ENCODE measurements at regions not wholly inside any gene's neighbourhood (a gene's known extent, or its start where the extent isn't known, plus 50 kb on each side); places are given as distances from the start of the nearest gene placed in this dataset.

- H2AFZ ChIP-seq (ENCODE audit: low read depth, low read length) = no peak overlapping the region
- no peaks in the 10 kb centered on the region for H3K9me3 ChIP-seq (ENCODE audit: low read length)
- H3K27me3 ChIP-seq (ENCODE audit: insufficient read depth, low read depth, low read length) = no peaks in the 10 kb centered on the region
- no peak overlapping the region for H3K4me3 ChIP-seq (ENCODE audit: low read length)
- no peak overlapping the region for H3K9ac ChIP-seq (ENCODE audit: low read length)
- no peak overlapping the region for H3K4me2 ChIP-seq (ENCODE audit: low read length)
- no peaks in the 10 kb centered on the region for H4K20me1 ChIP-seq (ENCODE audit: insufficient read depth)
- H3F3A ChIP-seq (ENCODE audit: insufficient read depth, low read length, poor library complexity, severe bottlenecking) = no peaks in the 10 kb centered on the region
- no peaks in the 10 kb centered on the region for H3K79me2 ChIP-seq (replicated peaks; ENCODE audit: insufficient read depth, low read length)
- no peaks in the 10 kb centered on the region for H3K36me3 ChIP-seq (ENCODE audit: insufficient read depth, low read length)
- no peak overlapping the region for H3K27ac ChIP-seq (ENCODE audit: low read length)
- H3K9me2 ChIP-seq (ENCODE audit: insufficient read depth, low read length) = no peaks in the 10 kb centered on the region
- TF ChIP-seq SMC3 (conservative IDR thresholded peaks at IDR 0.05; ENCODE audit: poor library complexity) = no peak
Measured at GRCh38 chr12:131536766-131537165, 174.1 kb upstream of the SFSWAP start.

- no peak overlapping the region for H3K4me3 ChIP-seq (ENCODE audit: low read length)
- no peaks in the 10 kb centered on the region for H3F3A ChIP-seq (ENCODE audit: insufficient read depth, low read length, poor library complexity, severe bottlenecking)
- H3K27me3 ChIP-seq (ENCODE audit: insufficient read depth, low read depth, low read length) = no peaks in the 10 kb centered on the region
- H3K9me2 ChIP-seq (ENCODE audit: insufficient read depth, low read length) = no peaks in the 10 kb centered on the region
- TF ChIP-seq CTCF (IDR thresholded peaks at IDR 0.05; ENCODE audit: poor library complexity, severe bottlenecking) (no peak), POLR2AphosphoS5 (IDR thresholded peaks at IDR 0.05) (no peak), EP300 (conservative IDR thresholded peaks at IDR 0.05; ENCODE audit: poor library complexity, severe bottlenecking) (no peak), SMC3 (conservative IDR thresholded peaks at IDR 0.05; ENCODE audit: poor library complexity) (no peak), MXI1 (conservative IDR thresholded peaks at IDR 0.05; ENCODE audit: poor library complexity, severe bottlenecking) (no peak), EZH2 (IDR thresholded peaks at IDR 0.05; ENCODE audit: borderline replicate concordance, insufficient read depth, low read length, poor library complexity, severe bottlenecking) (no peak)
- no peak overlapping the region for H3K27ac ChIP-seq (ENCODE audit: low read length)
- H4K20me1 ChIP-seq (ENCODE audit: insufficient read depth) = no peaks in the 10 kb centered on the region
- H2AFZ ChIP-seq (ENCODE audit: low read depth, low read length) = no peak overlapping the region
- no peaks in the 10 kb centered on the region for H3K36me3 ChIP-seq (ENCODE audit: insufficient read depth, low read length)
- no peaks in the 10 kb centered on the region for H3K9me3 ChIP-seq (ENCODE audit: low read length)
- no peak overlapping the region for H3K9ac ChIP-seq (ENCODE audit: low read length)
- no peaks in the 10 kb centered on the region for H3K79me2 ChIP-seq (replicated peaks; ENCODE audit: insufficient read depth, low read length)
- no peak overlapping the region for H3K4me2 ChIP-seq (ENCODE audit: low read length)
Measured at GRCh38 chr12:131537267-131537958, 173.5 kb upstream of the SFSWAP start.

DNA sequence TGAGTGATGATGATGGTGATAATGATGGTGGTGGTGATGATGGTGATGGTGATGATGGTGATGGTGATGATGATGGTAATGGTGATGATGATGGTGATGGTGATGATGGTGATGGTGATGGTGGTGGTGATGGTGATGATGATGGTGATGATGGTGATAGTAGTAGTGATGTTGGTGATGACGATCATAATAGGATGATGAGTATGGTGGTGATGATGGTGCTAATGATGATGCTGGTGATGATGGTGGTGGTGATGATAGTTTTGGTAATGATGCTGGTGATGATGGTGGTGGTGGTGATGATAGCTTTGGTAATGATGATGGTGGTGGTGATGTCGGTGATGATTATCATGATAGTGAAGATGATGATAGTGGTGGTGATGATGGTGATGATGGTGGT lies 171.5 kb upstream of the SFSWAP start:
- Histone ChIP-seq H3K9ac (ENCODE audit: low read length) (no peak overlapping the region), H3K9me3 (ENCODE audit: low read length) (no peaks in the 10 kb centered on the region), H3K27me3 (ENCODE audit: insufficient read depth, low read depth, low read length) (no peaks in the 10 kb centered on the region), H3K4me3 (ENCODE audit: low read length) (no peak overlapping the region), H2AFZ (ENCODE audit: low read depth, low read length) (no peak overlapping the region), H3K79me2 (replicated peaks; ENCODE audit: insufficient read depth, low read length) (no peaks in the 10 kb centered on the region), H3K4me2 (ENCODE audit: low read length) (no peak overlapping the region), H3K9me2 (ENCODE audit: insufficient read depth, low read length) (no peaks in the 10 kb centered on the region), H3K36me3 (ENCODE audit: insufficient read depth, low read length) (no peaks in the 10 kb centered on the region), H3K27ac (ENCODE audit: low read length) (no peak overlapping the region), H4K20me1 (ENCODE audit: insufficient read depth) (no peaks in the 10 kb centered on the region), H3F3A (ENCODE audit: insufficient read depth, low read length, poor library complexity, severe bottlenecking) (no peaks in the 10 kb centered on the region)
- TF ChIP-seq, protein P1, sequence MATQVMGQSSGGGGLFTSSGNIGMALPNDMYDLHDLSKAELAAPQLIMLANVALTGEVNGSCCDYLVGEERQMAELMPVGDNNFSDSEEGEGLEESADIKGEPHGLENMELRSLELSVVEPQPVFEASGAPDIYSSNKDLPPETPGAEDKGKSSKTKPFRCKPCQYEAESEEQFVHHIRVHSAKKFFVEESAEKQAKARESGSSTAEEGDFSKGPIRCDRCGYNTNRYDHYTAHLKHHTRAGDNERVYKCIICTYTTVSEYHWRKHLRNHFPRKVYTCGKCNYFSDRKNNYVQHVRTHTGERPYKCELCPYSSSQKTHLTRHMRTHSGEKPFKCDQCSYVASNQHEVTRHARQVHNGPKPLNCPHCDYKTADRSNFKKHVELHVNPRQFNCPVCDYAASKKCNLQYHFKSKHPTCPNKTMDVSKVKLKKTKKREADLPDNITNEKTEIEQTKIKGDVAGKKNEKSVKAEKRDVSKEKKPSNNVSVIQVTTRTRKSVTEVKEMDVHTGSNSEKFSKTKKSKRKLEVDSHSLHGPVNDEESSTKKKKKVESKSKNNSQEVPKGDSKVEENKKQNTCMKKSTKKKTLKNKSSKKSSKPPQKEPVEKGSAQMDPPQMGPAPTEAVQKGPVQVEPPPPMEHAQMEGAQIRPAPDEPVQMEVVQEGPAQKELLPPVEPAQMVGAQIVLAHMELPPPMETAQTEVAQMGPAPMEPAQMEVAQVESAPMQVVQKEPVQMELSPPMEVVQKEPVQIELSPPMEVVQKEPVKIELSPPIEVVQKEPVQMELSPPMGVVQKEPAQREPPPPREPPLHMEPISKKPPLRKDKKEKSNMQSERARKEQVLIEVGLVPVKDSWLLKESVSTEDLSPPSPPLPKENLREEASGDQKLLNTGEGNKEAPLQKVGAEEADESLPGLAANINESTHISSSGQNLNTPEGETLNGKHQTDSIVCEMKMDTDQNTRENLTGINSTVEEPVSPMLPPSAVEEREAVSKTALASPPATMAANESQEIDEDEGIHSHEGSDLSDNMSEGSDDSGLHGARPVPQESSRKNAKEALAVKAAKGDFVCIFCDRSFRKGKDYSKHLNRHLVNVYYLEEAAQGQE (IDR thresholded peaks at IDR 0.05; ENCODE audit: borderline replicate concordance) = no peak
- TF ChIP-seq MXI1 (conservative IDR thresholded peaks at IDR 0.05; ENCODE audit: poor library complexity, severe bottlenecking) = no peak
- TF ChIP-seq POLR2AphosphoS5 (IDR thresholded peaks at IDR 0.05) = no peak
- TF ChIP-seq SMC3 (conservative IDR thresholded peaks at IDR 0.05; ENCODE audit: poor library complexity) = no peak
- no peak for TF ChIP-seq RAD21 (conservative IDR thresholded peaks at IDR 0.05)
- no peak for TF ChIP-seq EP300 (conservative IDR thresholded peaks at IDR 0.05; ENCODE audit: poor library complexity, severe bottlenecking)
- TF ChIP-seq EZH2 (IDR thresholded peaks at IDR 0.05; ENCODE audit: borderline replicate concordance, insufficient read depth, low read length, poor library complexity, severe bottlenecking) = no peak
- TF ChIP-seq CTCF (IDR thresholded peaks at IDR 0.05; ENCODE audit: poor library complexity, severe bottlenecking) = no peak
- TF ChIP-seq TAF1 (IDR thresholded peaks at IDR 0.05; ENCODE audit: low read depth) = no peak

Data from neural cell (in vitro differentiated cells).